Chondrocyte (in vitro differentiated cells): ENCODE measurements at regions not wholly inside any gene's neighbourhood (a gene's known extent, or its start where the extent isn't known, plus 50 kb on each side); places are given as distances from the start of the nearest gene placed in this dataset.
A peak's percentile ranks its signal among the peaks of the same experiment; 100 is the strongest.

Source experiments
- DNase-seq: peaks from one replicate; pipeline ENCODE4 v3.0.0; 2021; ENCODE audit warnings: mixed read lengths, low spot score
- H3K27ac Mint-ChIP-seq: one replicate; pipeline ENCODE4 v1.8.0; 2021; ENCODE audit warnings: mild to moderate bottlenecking, moderate library complexity, mixed read lengths; ENCODE audit not compliant: unreplicated experiment
- H3K27me3 Mint-ChIP-seq: 2 replicates; pipeline ENCODE4 v1.8.0; 2021; ENCODE audit warnings: low read depth, mixed read lengths
- H3K36me3 Mint-ChIP-seq: 2 replicates; pipeline ENCODE4 v1.8.0; 2021; ENCODE audit warnings: low read depth, mixed read lengths
- H3K4me1 Mint-ChIP-seq: 2 replicates; pipeline ENCODE4 v1.8.0; 2021; ENCODE audit warnings: low read depth, mild to moderate bottlenecking, mixed read lengths
- H3K4me3 Mint-ChIP-seq: one replicate; pipeline ENCODE4 v1.8.0; 2021; ENCODE audit warnings: mild to moderate bottlenecking, moderate library complexity, mixed read lengths; ENCODE audit not compliant: unreplicated experiment
- H3K9me3 Mint-ChIP-seq: 2 replicates; pipeline ENCODE4 v1.8.0; 2021; ENCODE audit warnings: low read depth, mixed read lengths
- TF ChIP-seq, protein P1 (sequence below): fragments of 200-600 bp; sonication (generic); IDR thresholded peaks from 2 replicates; pipeline ENCODE4 v1.5.0; 2021; ENCODE audit warnings: antibody characterized with exemption, mild to moderate bottlenecking, moderate library complexity

DNA sequence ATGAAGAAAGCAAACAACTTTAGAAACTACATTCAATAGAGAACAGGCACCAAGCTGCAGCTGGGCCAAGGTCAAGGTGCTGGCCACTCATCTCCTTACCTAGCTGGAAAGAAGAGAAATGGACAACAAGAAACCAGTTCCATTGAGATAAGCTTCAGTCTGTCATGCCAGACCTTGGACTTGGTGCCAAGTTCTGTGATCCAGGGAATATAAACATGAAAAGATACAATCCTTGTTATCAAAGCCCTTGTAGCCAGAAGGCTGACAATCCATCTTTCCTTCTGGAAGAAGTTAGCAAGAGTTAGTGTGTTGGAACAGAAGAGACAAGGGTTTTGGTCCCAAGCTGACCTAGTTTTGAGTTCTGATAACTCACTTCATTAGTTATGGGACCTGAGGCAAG is 227.5 kb downstream of the ACTL7B start:
- TF ChIP-seq, protein P1, sequence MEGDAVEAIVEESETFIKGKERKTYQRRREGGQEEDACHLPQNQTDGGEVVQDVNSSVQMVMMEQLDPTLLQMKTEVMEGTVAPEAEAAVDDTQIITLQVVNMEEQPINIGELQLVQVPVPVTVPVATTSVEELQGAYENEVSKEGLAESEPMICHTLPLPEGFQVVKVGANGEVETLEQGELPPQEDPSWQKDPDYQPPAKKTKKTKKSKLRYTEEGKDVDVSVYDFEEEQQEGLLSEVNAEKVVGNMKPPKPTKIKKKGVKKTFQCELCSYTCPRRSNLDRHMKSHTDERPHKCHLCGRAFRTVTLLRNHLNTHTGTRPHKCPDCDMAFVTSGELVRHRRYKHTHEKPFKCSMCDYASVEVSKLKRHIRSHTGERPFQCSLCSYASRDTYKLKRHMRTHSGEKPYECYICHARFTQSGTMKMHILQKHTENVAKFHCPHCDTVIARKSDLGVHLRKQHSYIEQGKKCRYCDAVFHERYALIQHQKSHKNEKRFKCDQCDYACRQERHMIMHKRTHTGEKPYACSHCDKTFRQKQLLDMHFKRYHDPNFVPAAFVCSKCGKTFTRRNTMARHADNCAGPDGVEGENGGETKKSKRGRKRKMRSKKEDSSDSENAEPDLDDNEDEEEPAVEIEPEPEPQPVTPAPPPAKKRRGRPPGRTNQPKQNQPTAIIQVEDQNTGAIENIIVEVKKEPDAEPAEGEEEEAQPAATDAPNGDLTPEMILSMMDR, result no peak
- peaks cover 23% of the 10 kb centered on the region for H3K27me3 Mint-ChIP-seq
- H3K27ac Mint-ChIP-seq, result no peak overlapping the region
- H3K9me3 Mint-ChIP-seq, result no peaks in the 10 kb centered on the region
- H3K4me3 Mint-ChIP-seq, result no peak overlapping the region
- no peak for DNase-seq
- H3K4me1 Mint-ChIP-seq, result no peaks in the 10 kb centered on the region
- no peaks in the 10 kb centered on the region for H3K36me3 Mint-ChIP-seq

DNA sequence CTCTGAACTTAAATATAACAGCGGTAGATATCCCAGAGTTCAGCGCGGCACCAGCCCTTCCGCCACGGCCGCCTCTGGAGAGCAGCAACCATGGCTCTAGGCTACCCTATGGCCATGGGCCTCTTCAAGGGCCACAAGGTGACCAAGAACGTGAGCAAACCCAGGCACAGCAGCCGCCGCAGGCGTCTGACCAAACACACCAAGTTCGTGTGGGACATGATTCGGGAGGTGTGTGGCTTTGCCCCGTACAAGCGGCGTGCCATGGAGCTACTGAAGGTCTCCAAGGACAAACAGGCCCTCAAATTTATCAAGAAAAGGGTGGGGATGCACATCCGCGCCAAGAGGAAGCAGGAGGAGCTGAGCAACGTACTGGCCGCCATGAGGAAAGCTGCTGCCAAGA is 229.0 kb downstream of the ACTL7B start:
- Mint-ChIP-seq H3K4me1 (no peaks in the 10 kb centered on the region), H3K9me3 (no peaks in the 10 kb centered on the region)

DNA sequence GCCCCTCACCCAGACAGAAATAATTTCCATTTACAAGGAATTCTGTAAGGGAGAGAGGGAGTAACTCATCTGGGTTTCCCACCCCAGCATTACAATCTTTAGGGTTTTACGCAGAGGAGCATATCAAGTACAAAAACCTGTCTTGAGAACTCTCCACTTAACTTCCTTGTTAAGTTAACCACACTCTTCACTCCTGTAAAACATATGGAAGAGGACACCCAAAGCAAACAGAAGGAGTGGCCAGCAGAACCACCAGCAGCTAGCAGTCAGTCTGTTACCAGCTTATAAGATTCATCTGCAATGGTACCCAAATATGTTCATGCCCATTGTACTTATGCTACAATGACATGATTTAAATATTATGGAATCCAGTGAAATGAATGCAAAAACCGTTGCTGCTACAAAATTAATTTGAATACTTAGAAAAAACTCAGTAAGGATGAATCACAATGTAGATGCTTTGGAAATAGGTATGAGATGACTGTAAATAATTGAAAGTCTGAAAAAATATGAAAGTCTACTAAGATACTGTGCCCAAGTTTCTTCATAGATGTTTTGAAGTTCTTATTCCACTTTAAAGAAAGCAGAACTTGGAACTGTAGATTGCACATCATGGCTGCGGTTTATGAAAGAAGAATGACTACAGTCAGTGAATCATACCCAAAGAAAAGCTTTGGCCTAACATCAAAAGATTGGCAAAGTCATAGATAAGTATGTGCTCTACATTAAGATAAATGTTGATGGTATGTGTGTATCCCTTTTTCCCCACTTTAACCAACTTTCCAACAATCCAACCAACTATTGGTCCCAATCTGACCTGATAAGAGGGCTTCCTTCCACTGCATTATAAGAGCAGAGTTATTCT is 233.6 kb downstream of the ACTL7B start:
- peaks cover 7% of the 10 kb centered on the region for H3K27me3 Mint-ChIP-seq
- no peak for DNase-seq

More for the DNA sequence above, 229.0 kb downstream of the ACTL7B start:
- Mint-ChIP-seq H3K36me3 (no peaks in the 10 kb centered on the region), H3K27me3 (peaks cover 12% of the 10 kb centered on the region), H3K4me3 (no peak overlapping the region), H3K27ac (no peak overlapping the region)
- peak; percentile 69 for DNase-seq
- TF ChIP-seq, protein P1, result no peak

DNA sequence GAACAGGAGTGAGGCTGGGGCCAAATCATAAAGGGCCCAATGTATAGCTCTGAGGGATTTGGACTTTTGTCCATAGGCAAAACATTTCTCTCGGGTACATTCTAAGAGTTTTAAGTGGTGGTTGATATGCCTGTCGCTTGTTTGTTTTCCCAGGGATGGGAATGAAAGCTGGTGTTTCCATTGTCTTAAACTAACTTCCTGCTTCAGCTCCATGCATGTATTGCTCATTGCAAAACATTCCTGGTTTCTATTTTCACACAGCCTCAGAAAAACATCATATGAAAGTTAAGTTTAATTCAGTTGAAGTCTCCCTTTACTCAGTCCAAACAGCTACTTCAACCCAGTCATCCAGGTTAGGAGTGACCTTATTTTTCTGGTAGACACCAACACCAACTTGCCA is 235.0 kb downstream of the ACTL7B start:
- TF ChIP-seq, protein P1, result no peak
- Mint-ChIP-seq H3K27ac (peak overlapping the region; percentile 52), H3K36me3 (no peaks in the 10 kb centered on the region), H3K4me1 (peaks cover 13% of the 10 kb centered on the region), H3K9me3 (no peaks in the 10 kb centered on the region), H3K4me3 (no peak overlapping the region), H3K27me3 (peaks cover 7% of the 10 kb centered on the region)
- DNase-seq, result no peak

More for the DNA sequence above, 233.6 kb downstream of the ACTL7B start:
- Mint-ChIP-seq H3K4me1 (peaks cover 13% of the 10 kb centered on the region), H3K4me3 (no peak overlapping the region), H3K27ac (no peak overlapping the region), H3K9me3 (no peaks in the 10 kb centered on the region), H3K36me3 (no peaks in the 10 kb centered on the region)
- TF ChIP-seq, protein P1, result no peak

DNA sequence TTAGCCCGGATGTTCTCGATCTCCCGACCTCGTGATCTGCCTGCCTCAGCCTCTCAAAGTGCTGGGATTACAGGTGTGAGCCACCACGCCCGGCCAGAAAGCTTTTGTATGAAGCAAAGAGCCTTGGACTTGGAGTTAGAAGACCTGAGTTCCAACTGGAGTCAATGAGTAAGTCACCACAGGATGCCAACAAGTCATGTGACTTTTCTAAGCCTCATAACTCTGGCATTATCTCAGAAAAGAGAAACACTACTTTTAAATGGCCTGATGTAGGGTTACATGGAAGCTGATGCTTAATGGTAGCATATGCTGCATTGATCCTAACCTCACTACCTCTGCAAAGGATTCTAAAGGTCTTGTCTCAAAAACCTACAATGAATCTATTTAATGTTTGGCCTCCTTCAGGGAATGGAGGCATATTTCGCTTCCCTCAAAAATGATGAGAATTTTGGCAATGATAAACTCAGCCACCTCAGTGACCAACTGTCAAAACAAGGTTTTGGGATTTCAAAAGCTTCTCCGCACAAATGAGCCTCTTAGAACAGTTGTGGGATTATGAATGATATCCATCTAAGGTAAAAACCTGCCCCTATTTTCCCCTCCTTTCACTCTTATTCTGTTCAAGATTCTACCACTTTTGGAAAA is 236.8 kb downstream of the ACTL7B start:
- Mint-ChIP-seq H3K9me3 (no peaks in the 10 kb centered on the region), H3K27ac (no peak overlapping the region), H3K36me3 (no peaks in the 10 kb centered on the region), H3K27me3 (peaks cover 12% of the 10 kb centered on the region), H3K4me1 (peaks cover 13% of the 10 kb centered on the region), H3K4me3 (no peak overlapping the region)
- TF ChIP-seq, protein P1, result no peak
- DNase-seq, result no peak
